HepG2 (cell line): ENCODE measurements at regions not wholly inside any gene's neighbourhood (a gene's known extent, or its start where the extent isn't known, plus 50 kb on each side); places are given as distances from the start of the nearest gene placed in this dataset.

Source experiments
- ATAC-seq: fragments of 200-7000 bp; cut with Tn5 transposase; 3 replicates; pipeline ENCODE4 v1.9.1; 2020; ENCODE audit warnings: mild to moderate bottlenecking, moderate library complexity
- BruUV-seq: library from RNA; stranded (reverse); fragments of 400-500 nt; replicated peaks from 2 replicates; lab custom pipeline; 2021; lab: Mats Ljungman, UMichigan
- CTCF ChIA-PET: fragments of 300-600 bp; formaldehyde crosslinking; extraction: SDS; loops from one replicate; lab custom pipeline; 2021; ENCODE audit warnings: low total read pairs, inconsistent platforms, low intra/inter-chr PET ratio; lab: Yijun Ruan, JAX
- POLR2A ChIA-PET: fragments of 350-600 bp; sonication (Branson Sonifier 250); formaldehyde crosslinking; loops from one replicate; lab custom pipeline; 2020; ENCODE audit warnings: antibody characterized with exemption, inconsistent platforms; lab: Yijun Ruan, JAX
- DNase-seq: peaks from one replicate; pipeline ENCODE4 v3.0.0-alpha.2; 2015; ENCODE audit warnings: low spot score
- FAIRE-seq: peaks from 3 replicates; lab custom pipeline; 2011; peaks lifted over from hg19 to GRCh38; lab: Jason Lieb, UNC
- H2AFZ ChIP-seq: one replicate; pipeline ENCODE4 v1.6.1; 2011; ENCODE audit warnings: low read length, inconsistent platforms
- H3K27ac ChIP-seq: fragments of 300-600 bp; 3 replicates; pipeline ENCODE4 v1.8.0; 2011; ENCODE audit warnings: mixed run types, mild to moderate bottlenecking, mixed read lengths, low read length, inconsistent platforms; ENCODE audit not compliant: insufficient read depth; ENCODE audit errors: extremely low read length
- H3K27me3 ChIP-seq, 2 experiments: fragments of 200-600 bp in 1 of 2; 2 replicates in 1 of 2; 3 replicates in 1 of 2; pipeline versions ENCODE4 v1.6.0 to v1.8.0; 2011; ENCODE audit warnings: low read length in 2 of 2, mild to moderate bottlenecking in 2 of 2, moderate library complexity in 2 of 2, inconsistent platforms in 1 of 2; ENCODE audit not compliant: insufficient read depth in 2 of 2, control insufficient read depth in 1 of 2
- H3K36me3 ChIP-seq, 2 experiments: fragments of 200-600 bp in 1 of 2; replicated peaks in 1 of 2; 2 replicates in 1 of 2; 3 replicates in 1 of 2; pipeline versions ENCODE4 v1.5.1 to v1.8.0; 2011; ENCODE audit warnings: low read length in 2 of 2, inconsistent platforms in 1 of 2; ENCODE audit not compliant: insufficient read depth in 2 of 2, control insufficient read depth in 1 of 2
- H3K4me1 ChIP-seq: 2 replicates; pipeline ENCODE4 v1.5.1; 2012; ENCODE audit warnings: low read length, inconsistent platforms; ENCODE audit not compliant: insufficient read depth
- H3K4me2 ChIP-seq: 2 replicates; pipeline ENCODE4 v1.6.0; 2011; ENCODE audit warnings: low read depth, low read length, inconsistent platforms
- H3K4me3 ChIP-seq, 3 experiments: fragments of 200-600 bp in 1 of 3; sonication (generic), shearing (Covaris generic) in 1 of 3; replicated peaks in 1 of 3; 2 replicates each; pipeline ENCODE4 v1.5.1; 2011 to 2016; ENCODE audit warnings: low read length in 3 of 3, inconsistent platforms in 2 of 3, low read depth in 2 of 3, mild to moderate bottlenecking in 2 of 3, control low read depth in 1 of 3, mixed read lengths in 1 of 3; ENCODE audit not compliant: insufficient read depth in 1 of 3
- H3K79me2 ChIP-seq: one replicate; pipeline ENCODE4 v1.6.1; 2011; ENCODE audit warnings: low read length, inconsistent platforms; ENCODE audit not compliant: insufficient read depth
- H3K9ac ChIP-seq: 2 replicates; pipeline ENCODE4 v1.6.0; 2011; ENCODE audit warnings: mild to moderate bottlenecking, low read depth, low read length, inconsistent platforms; ENCODE audit not compliant: insufficient read depth
- H3K9me3 ChIP-seq: 2 replicates; pipeline ENCODE4 v1.5.1; 2012; ENCODE audit warnings: mild to moderate bottlenecking, low read length
- H4K20me1 ChIP-seq: 2 replicates; pipeline ENCODE4 v1.6.0; 2011; ENCODE audit warnings: inconsistent platforms, mild to moderate bottlenecking, low read length, moderate library complexity; ENCODE audit not compliant: insufficient read depth
- ATF3 ChIP-seq: sonication (generic); formaldehyde crosslinking; IDR thresholded peaks from 2 replicates; pipeline ENCODE4 v1.4.0; 2020; ENCODE audit warnings: missing genetic modification reagents
- EHMT2 ChIP-seq: fragments of 200-600 bp; sonication (generic); IDR thresholded peaks from 2 replicates; pipeline ENCODE4 v1.7.0; 2017; ENCODE audit warnings: antibody characterized with exemption, low read depth, low read length, borderline replicate concordance
- ERF ChIP-seq: IDR thresholded peaks from 2 replicates; pipeline ENCODE4 v1.6.1; 2018; ENCODE audit warnings: missing biosample characterization, missing genetic modification reagents
- ESRRA ChIP-seq: sonication (generic); formaldehyde crosslinking; IDR thresholded peaks from 2 replicates; pipeline ENCODE4 v1.5.1; 2020; ENCODE audit warnings: mild to moderate bottlenecking, low read depth, missing genetic modification reagents
- JUN ChIP-seq: sonication (generic); formaldehyde crosslinking; IDR thresholded peaks from 2 replicates; pipeline ENCODE4 v1.4.0; 2020; ENCODE audit warnings: mild to moderate bottlenecking, missing genetic modification reagents
- MAF1 ChIP-seq: sonication (generic); formaldehyde crosslinking; IDR thresholded peaks from 2 replicates; pipeline ENCODE4 v1.5.0; 2020; ENCODE audit warnings: missing genetic modification reagents, borderline replicate concordance
- NCOA2 ChIP-seq: sonication (generic); formaldehyde crosslinking; IDR thresholded peaks from 2 replicates; pipeline ENCODE4 v1.8.0; 2022; ENCODE audit warnings: inconsistent platforms
- POLR2AphosphoS5 ChIP-seq: IDR thresholded peaks from 2 replicates; pipeline ENCODE4 v1.6.1; 2012; ENCODE audit warnings: low read depth, low read length
- RBFOX2 ChIP-seq: fragments of 200-400 bp; formaldehyde crosslinking; IDR thresholded peaks from 2 replicates; pipeline ENCODE4 v1.6.1; 2017; ENCODE audit warnings: low read depth, mild to moderate bottlenecking, low read length
- SUZ12 ChIP-seq: fragments of 150-350 bp; IDR thresholded peaks from 2 replicates; pipeline ENCODE4 v1.6.1; 2014; ENCODE audit warnings: low read depth, low read length
- TFAP4 ChIP-seq: sonication (generic); IDR thresholded peaks from 2 replicates; pipeline ENCODE4 v1.6.1; 2016; ENCODE audit warnings: low read depth, borderline replicate concordance
- ZFP90 ChIP-seq: sonication (generic); formaldehyde crosslinking; IDR thresholded peaks from 2 replicates; pipeline ENCODE4 v1.8.0; 2022; ENCODE audit warnings: missing genetic modification reagents, mild to moderate bottlenecking, inconsistent platforms, borderline replicate concordance
- ZNF17 ChIP-seq: sonication (generic); formaldehyde crosslinking; IDR thresholded peaks from 2 replicates; pipeline ENCODE4 v1.5.0; 2020; ENCODE audit warnings: mild to moderate bottlenecking, missing genetic modification reagents
- ZNF564 ChIP-seq: sonication (generic); formaldehyde crosslinking; IDR thresholded peaks from 2 replicates; pipeline ENCODE4 v1.8.1; 2023; ENCODE audit warnings: mild to moderate bottlenecking, missing genetic modification reagents
- ZNF576 ChIP-seq: sonication (generic); formaldehyde crosslinking; IDR thresholded peaks from 2 replicates; pipeline ENCODE4 v1.4.0; 2020; ENCODE audit warnings: mild to moderate bottlenecking, missing genetic modification reagents
- ZNF674 ChIP-seq: sonication (generic); formaldehyde crosslinking; IDR thresholded peaks from 2 replicates; pipeline ENCODE4 v1.5.0; 2020; ENCODE audit warnings: low read depth, mild to moderate bottlenecking, missing genetic modification reagents
- ZNF770 ChIP-seq: sonication (generic); formaldehyde crosslinking; IDR thresholded peaks from 2 replicates; pipeline ENCODE4 v1.5.0; 2020; ENCODE audit warnings: mild to moderate bottlenecking, missing genetic modification reagents
- ZSCAN31 ChIP-seq: sonication (generic); formaldehyde crosslinking; IDR thresholded peaks from 2 replicates; pipeline ENCODE4 v1.5.0; 2020; ENCODE audit warnings: low read depth, mild to moderate bottlenecking, missing genetic modification reagents
- WGBS: methylation state at CpG from one replicate; pipeline ENCODE4 v1.1.6; 2017; ENCODE audit warnings: low lambda C conversion rate; 5-methylcytosine and 5-hydroxymethylcytosine counted together
- in situ Hi-C: cut with HindIII; loops from 2 replicates; pipeline ENCODE4 v1.10.0; 2017; ENCODE audit warnings: low pct_unique_long_range_greater_than_20kb; ENCODE audit not compliant: extremely low pct_ligation_motif_present
- intact Hi-C: fragments of 100-400 bp; cut with micrococcal nuclease; formaldehyde crosslinking; loops from one replicate; pipeline ENCODE4 v1.10.0; 2022; ENCODE audit not compliant: unreplicated experiment

GRCh38 chr12:45148006-45148405, 67.9 kb upstream of the ANO6 start:
- ATAC-seq (no peak), DNase-seq (no peak), FAIRE-seq (no peak)
- H3K27me3 ChIP-seq: peaks cover 0 to under 1% of the 10 kb centered on the region in 2 experiments; a peak in 2 of 5 replicates
- H3K9me3 ChIP-seq: no peaks in the 10 kb centered on the region
- no peaks in the 10 kb centered on the region for H3K4me1 ChIP-seq
- no peak overlapping the region for H2AFZ ChIP-seq
- POLR2A ChIA-PET: no interaction called here
- H3K4me2 ChIP-seq: no peak overlapping the region
- TF ChIP-seq ZNF576 (no peak), EHMT2 (no peak), MAF1 (CRISPR knock-in tag) (no peak), ERF (CRISPR knock-in tag) (no peak)
- H3K79me2 ChIP-seq: no peaks in the 10 kb centered on the region
- no peak overlapping the region for H3K9ac ChIP-seq
- CTCF ChIA-PET: no interaction called here
- H4K20me1 ChIP-seq: no peaks in the 10 kb centered on the region
- in situ Hi-C loops: no loop called here
- no peak overlapping the region for H3K27ac ChIP-seq
- BruUV-seq: no TSS peak
- no peaks in the 10 kb centered on the region for H3K36me3 ChIP-seq
- WGBS: 0% methylated on average over 1 of the region's 1 CpG
- no peak overlapping the region for H3K4me3 ChIP-seq
- intact Hi-C loops: no loop called here

- ChIA-PET CTCF (no interaction called here), POLR2A (no interaction called here)
- Histone ChIP-seq H3K79me2 (no peaks in the 10 kb centered on the region), H3K4me1 (no peaks in the 10 kb centered on the region), H3K9me3 (no peaks in the 10 kb centered on the region), H2AFZ (no peak overlapping the region), H3K27ac (no peak overlapping the region), H3K36me3 (no peaks in the 10 kb centered on the region), H3K27me3 (no peaks in the 10 kb centered on the region; a peak in 1 of 5 replicates), H4K20me1 (no peaks in the 10 kb centered on the region), H3K4me2 (no peak overlapping the region), H3K9ac (no peak overlapping the region), H3K4me3 (no peak overlapping the region)
- FAIRE-seq: no peak
- intact Hi-C loops (no loop called here), in situ Hi-C loops (no loop called here)
- ATAC-seq: no peak
- TF ChIP-seq SUZ12 (no peak), ZNF17 (CRISPR knock-in tag) (no peak), ZNF564 (no peak), ZNF674 (CRISPR knock-in tag) (no peak), POLR2AphosphoS5 (no peak), RBFOX2 (no peak), TFAP4 (no peak), NCOA2 (no peak), ZNF770 (CRISPR knock-in tag) (no peak), JUN (CRISPR knock-in tag) (no peak), ZFP90 (no peak), ESRRA (CRISPR knock-in tag) (no peak), ATF3 (CRISPR knock-in tag) (no peak), ZSCAN31 (CRISPR knock-in tag) (no peak)
- 3% methylated on average over 3 of the region's 3 CpGs for WGBS
- no TSS peak for BruUV-seq
- DNase-seq: no peak
These were observed 67.3 kb upstream of the ANO6 start for GRCh38 chr12:45148619-45149018.
